ENCODE measurements at regions not wholly inside any gene's neighbourhood (a gene's known extent, or its start where the extent isn't known, plus 50 kb on each side); places are given as distances from the start of the nearest gene placed in this dataset.

DNA sequence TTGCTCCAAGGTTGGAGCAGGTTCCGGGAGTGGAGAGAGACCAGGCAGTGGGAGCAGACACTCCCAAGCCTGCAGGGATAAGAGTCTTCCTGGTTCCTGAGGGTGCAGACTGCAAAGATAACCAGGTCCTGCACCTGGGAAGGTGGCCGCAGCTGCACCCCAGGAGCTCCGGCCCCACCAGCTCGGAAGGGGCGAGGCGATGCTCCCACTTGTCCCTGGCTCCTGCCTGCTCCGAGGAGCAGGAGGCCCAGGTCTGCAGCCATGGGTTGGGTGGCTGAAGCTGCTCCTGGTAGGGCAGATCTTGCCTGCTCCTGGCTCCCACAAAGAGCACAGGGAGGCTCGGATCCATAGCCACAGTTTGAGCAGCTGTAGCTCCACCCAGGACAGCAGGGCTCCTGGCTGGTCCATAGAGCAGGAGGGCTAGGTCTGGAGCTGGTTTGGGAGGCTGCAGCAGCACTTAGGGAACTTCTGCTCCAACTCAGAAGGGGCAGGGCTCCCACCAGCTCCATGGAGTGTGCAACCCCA is 251.6 kb upstream of the GPC6 start:
- TF ChIP-seq, protein P1, sequence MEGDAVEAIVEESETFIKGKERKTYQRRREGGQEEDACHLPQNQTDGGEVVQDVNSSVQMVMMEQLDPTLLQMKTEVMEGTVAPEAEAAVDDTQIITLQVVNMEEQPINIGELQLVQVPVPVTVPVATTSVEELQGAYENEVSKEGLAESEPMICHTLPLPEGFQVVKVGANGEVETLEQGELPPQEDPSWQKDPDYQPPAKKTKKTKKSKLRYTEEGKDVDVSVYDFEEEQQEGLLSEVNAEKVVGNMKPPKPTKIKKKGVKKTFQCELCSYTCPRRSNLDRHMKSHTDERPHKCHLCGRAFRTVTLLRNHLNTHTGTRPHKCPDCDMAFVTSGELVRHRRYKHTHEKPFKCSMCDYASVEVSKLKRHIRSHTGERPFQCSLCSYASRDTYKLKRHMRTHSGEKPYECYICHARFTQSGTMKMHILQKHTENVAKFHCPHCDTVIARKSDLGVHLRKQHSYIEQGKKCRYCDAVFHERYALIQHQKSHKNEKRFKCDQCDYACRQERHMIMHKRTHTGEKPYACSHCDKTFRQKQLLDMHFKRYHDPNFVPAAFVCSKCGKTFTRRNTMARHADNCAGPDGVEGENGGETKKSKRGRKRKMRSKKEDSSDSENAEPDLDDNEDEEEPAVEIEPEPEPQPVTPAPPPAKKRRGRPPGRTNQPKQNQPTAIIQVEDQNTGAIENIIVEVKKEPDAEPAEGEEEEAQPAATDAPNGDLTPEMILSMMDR (conservative IDR thresholded peaks at IDR 0.05; ENCODE audit: low read depth, low read length), result no peak
- TF ChIP-seq POLR2A (IDR thresholded peaks at IDR 0.05; ENCODE audit: low read depth, low read length), result no peak
- no peak for TF ChIP-seq MXI1 (IDR thresholded peaks at IDR 0.05; ENCODE audit: borderline replicate concordance, low read depth, low read length)
- TF ChIP-seq CEBPB (IDR thresholded peaks at IDR 0.05; ENCODE audit: low read depth, low read length), result no peak
- TF ChIP-seq MAFK (IDR thresholded peaks at IDR 0.05; ENCODE audit: low read depth, low read length), result no peak
- TF ChIP-seq ELK1 (IDR thresholded peaks at IDR 0.05; ENCODE audit: borderline replicate concordance, low read depth, low read length), result no peak
- TF ChIP-seq RFX5 (IDR thresholded peaks at IDR 0.05; ENCODE audit: low read depth, low read length), result no peak
- TF ChIP-seq USF2 (IDR thresholded peaks at IDR 0.05; ENCODE audit: low read depth, low read length), result no peak
- TF ChIP-seq RAD21 (IDR thresholded peaks at IDR 0.05; ENCODE audit: low read length), result no peak
- TF ChIP-seq SMC3 (IDR thresholded peaks at IDR 0.05; ENCODE audit: low read depth, low read length), result no peak
- no peak for TF ChIP-seq MAZ (IDR thresholded peaks at IDR 0.05; ENCODE audit: borderline replicate concordance, low read depth, low read length)
